GM19238 (cell line): ENCODE measurements at regions not wholly inside any gene's neighbourhood (a gene's known extent, or its start where the extent isn't known, plus 50 kb on each side); places are given as distances from the start of the nearest gene placed in this dataset.
"Not testable (repeated sequence)": the region's sequence is repeated elsewhere in the genome, so short reads cannot be mapped to it uniquely, and the experiment has no call there.

Experiments used
- DNase-seq: peaks from one replicate; pipeline ENCODE4 v3.0.0; 2011; ENCODE audit warnings: low spot score; ENCODE audit not compliant: insufficient read length

GRCh38 chr9:41771693-41772092 lies 357.5 kb downstream of the CNTNAP3B start:
- DNase-seq = not testable (repeated sequence)

GRCh38 chr9:41754822-41755221 lies 374.4 kb downstream of the CNTNAP3B start:
- not testable (repeated sequence) for DNase-seq

GRCh38 chr9:41754403-41754802 lies 374.8 kb downstream of the CNTNAP3B start:
- DNase-seq = not testable (repeated sequence)

- DNase-seq = not testable (repeated sequence)
Measured at GRCh38 chr9:41741897-41742296, 387.3 kb downstream of the CNTNAP3B start.

- DNase-seq = not testable (repeated sequence)
Measured at GRCh38 chr9:41741173-41741572, 388.1 kb downstream of the CNTNAP3B start.

GRCh38 chr9:41738681-41739080 lies 390.5 kb downstream of the CNTNAP3B start:
- not testable (repeated sequence) for DNase-seq

- DNase-seq = not testable (repeated sequence)
Measured at GRCh38 chr9:41699190-41699589, 430.0 kb downstream of the CNTNAP3B start.

GRCh38 chr9:41697080-41697479 lies 432.1 kb downstream of the CNTNAP3B start:
- DNase-seq = not testable (repeated sequence)

GRCh38 chr9:41679312-41679711 lies 449.9 kb downstream of the CNTNAP3B start:
- DNase-seq = not testable (repeated sequence)

GRCh38 chr9:41663497-41664036 lies 465.7 kb downstream of the CNTNAP3B start:
- not testable (repeated sequence) for DNase-seq

GRCh38 chr9:41658706-41659105 lies 469.6 kb upstream of the ZNG1F start:
- not testable (repeated sequence) for DNase-seq

GRCh38 chr9:41658116-41658515 lies 469.0 kb upstream of the ZNG1F start:
- not testable (repeated sequence) for DNase-seq

GRCh38 chr9:41657141-41657540 lies 468.0 kb upstream of the ZNG1F start:
- not testable (repeated sequence) for DNase-seq

GRCh38 chr9:41655071-41655554 lies 466.0 kb upstream of the ZNG1F start:
- not testable (repeated sequence) for DNase-seq

GRCh38 chr9:41654349-41654748 lies 465.2 kb upstream of the ZNG1F start:
- DNase-seq = not testable (repeated sequence)

GRCh38 chr9:41653560-41654340 lies 464.6 kb upstream of the ZNG1F start:
- not testable (repeated sequence) for DNase-seq

- DNase-seq = not testable (repeated sequence)
Measured at GRCh38 chr9:41652800-41653199, 463.7 kb upstream of the ZNG1F start.

GRCh38 chr9:41652100-41652713 lies 463.1 kb upstream of the ZNG1F start:
- DNase-seq = not testable (repeated sequence)

- DNase-seq = not testable (repeated sequence)
Measured at GRCh38 chr9:41650086-41650485, 461.0 kb upstream of the ZNG1F start.

- not testable (repeated sequence) for DNase-seq
Measured at GRCh38 chr9:41648564-41648963, 459.4 kb upstream of the ZNG1F start.

- not testable (repeated sequence) for DNase-seq
Measured at GRCh38 chr9:41646246-41646645, 457.1 kb upstream of the ZNG1F start.
